ENCODE measurements at regions not wholly inside any gene's neighbourhood (a gene's known extent, or its start where the extent isn't known, plus 50 kb on each side); places are given as distances from the start of the nearest gene placed in this dataset.

DNA sequence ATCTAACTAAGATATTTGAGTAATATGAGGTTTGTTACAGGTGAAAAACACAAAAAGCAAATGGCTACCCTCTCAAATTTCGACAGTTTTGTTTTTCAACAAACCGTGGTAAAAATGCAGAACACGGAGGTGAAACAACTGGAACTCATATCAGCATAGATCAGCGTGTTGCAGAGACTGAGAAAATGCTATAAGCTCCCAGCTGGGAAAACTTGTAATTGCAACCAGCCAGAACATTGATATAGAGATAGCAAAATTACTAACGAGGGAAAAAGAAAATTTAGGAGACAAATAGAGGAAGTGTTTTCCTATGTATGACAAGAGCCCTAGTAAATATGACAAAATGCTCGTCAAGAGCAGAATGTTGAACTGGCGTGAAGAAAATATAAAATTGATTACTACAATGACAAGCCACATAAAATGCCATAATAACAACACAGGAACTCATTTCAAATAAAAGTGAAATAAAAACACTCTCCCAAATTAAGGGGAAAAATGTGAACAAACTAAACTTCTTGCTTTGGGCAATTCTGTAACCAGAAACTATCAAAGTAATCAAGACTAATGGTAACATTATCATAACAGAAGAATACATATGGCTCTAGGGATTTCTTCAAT, 1989.8 kb downstream of the EFNA5 start:
- H3K9me3 ChIP-seq (ENCODE audit: control insufficient read depth, insufficient read depth, low read depth, low read length): no peaks in the 10 kb centered on the region
- H3K9ac ChIP-seq (ENCODE audit: low read length): no peak overlapping the region
- H3K4me1 ChIP-seq (ENCODE audit: control insufficient read depth, insufficient read depth, low read length): no peaks in the 10 kb centered on the region
- H3K27me3 ChIP-seq (ENCODE audit: control insufficient read depth, insufficient read depth, low read length): no peaks in the 10 kb centered on the region
- no peak overlapping the region for H3K27ac ChIP-seq (ENCODE audit: low read depth, low read length)
- H3K4me3 ChIP-seq (ENCODE audit: low read depth, low read length): no peak overlapping the region
- H3K36me3 ChIP-seq (ENCODE audit: control insufficient read depth, insufficient read depth, low read length): no peaks in the 10 kb centered on the region

DNA sequence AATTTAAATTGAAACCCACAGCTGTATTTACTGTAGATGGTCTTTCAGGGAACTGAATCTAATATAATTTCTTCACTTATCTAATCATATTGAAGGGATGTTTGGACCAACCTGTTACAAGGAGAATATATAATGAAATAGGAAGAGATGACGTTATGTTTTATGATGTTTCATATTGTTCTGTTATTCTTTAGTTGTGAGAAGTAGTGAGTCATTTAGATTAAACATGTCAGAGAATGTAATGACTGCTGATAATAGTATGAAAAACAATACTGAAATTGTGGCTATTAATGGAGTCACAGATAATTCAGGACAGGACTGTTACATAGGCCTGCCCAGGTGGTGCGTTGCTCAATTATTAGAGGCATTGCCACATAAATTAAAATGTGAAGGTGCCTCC, 1993.4 kb downstream of the EFNA5 start:
- Histone ChIP-seq H3K9me3 (ENCODE audit: control insufficient read depth, insufficient read depth, low read depth, low read length) (no peaks in the 10 kb centered on the region), H3K27ac (ENCODE audit: low read depth, low read length) (no peak overlapping the region), H3K9ac (ENCODE audit: low read length) (no peak overlapping the region), H3K27me3 (ENCODE audit: control insufficient read depth, insufficient read depth, low read length) (no peaks in the 10 kb centered on the region), H3K36me3 (ENCODE audit: control insufficient read depth, insufficient read depth, low read length) (no peaks in the 10 kb centered on the region), H3K4me1 (ENCODE audit: control insufficient read depth, insufficient read depth, low read length) (no peaks in the 10 kb centered on the region), H3K4me3 (ENCODE audit: low read depth, low read length) (no peak overlapping the region)

DNA sequence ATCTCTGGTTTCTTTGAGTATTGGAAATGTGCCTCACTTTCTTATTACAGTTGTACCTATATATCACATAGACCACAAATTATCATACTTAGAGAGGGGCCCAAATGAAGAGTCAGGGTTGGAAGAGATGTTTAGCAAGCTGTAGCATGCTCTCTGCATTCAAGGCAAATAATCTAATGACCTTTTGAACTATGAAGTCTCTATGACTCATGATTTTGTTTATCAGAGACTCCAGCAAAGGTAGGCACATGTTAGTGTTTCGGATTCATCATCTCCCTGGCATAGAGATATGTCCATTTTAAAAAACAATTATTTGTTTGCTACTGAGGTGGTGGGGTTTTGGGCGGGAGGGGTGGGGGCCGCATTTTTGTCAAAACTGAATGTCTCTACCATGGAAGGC, 2000.1 kb downstream of the EFNA5 start:
- no peaks in the 10 kb centered on the region for H3K9me3 ChIP-seq (ENCODE audit: control insufficient read depth, insufficient read depth, low read depth, low read length)
- H3K4me3 ChIP-seq (ENCODE audit: low read depth, low read length): no peak overlapping the region
- H3K9ac ChIP-seq (ENCODE audit: low read length): no peak overlapping the region
- H3K27ac ChIP-seq (ENCODE audit: low read depth, low read length): no peak overlapping the region
- no peaks in the 10 kb centered on the region for H3K27me3 ChIP-seq (ENCODE audit: control insufficient read depth, insufficient read depth, low read length)
- no peaks in the 10 kb centered on the region for H3K4me1 ChIP-seq (ENCODE audit: control insufficient read depth, insufficient read depth, low read length)
- H3K36me3 ChIP-seq (ENCODE audit: control insufficient read depth, insufficient read depth, low read length): no peaks in the 10 kb centered on the region

GRCh38 chr5:105663671-105664070, 2007.1 kb downstream of the EFNA5 start:
- Histone ChIP-seq H3K36me3 (ENCODE audit: control insufficient read depth, insufficient read depth, low read length) (no peaks in the 10 kb centered on the region), H3K4me3 (ENCODE audit: low read depth, low read length) (no peak overlapping the region), H3K9me3 (ENCODE audit: control insufficient read depth, insufficient read depth, low read depth, low read length) (no peaks in the 10 kb centered on the region), H3K9ac (ENCODE audit: low read length) (no peak overlapping the region), H3K4me1 (ENCODE audit: control insufficient read depth, insufficient read depth, low read length) (no peaks in the 10 kb centered on the region), H3K27ac (ENCODE audit: low read depth, low read length) (no peak overlapping the region), H3K27me3 (ENCODE audit: control insufficient read depth, insufficient read depth, low read length) (no peaks in the 10 kb centered on the region)

DNA sequence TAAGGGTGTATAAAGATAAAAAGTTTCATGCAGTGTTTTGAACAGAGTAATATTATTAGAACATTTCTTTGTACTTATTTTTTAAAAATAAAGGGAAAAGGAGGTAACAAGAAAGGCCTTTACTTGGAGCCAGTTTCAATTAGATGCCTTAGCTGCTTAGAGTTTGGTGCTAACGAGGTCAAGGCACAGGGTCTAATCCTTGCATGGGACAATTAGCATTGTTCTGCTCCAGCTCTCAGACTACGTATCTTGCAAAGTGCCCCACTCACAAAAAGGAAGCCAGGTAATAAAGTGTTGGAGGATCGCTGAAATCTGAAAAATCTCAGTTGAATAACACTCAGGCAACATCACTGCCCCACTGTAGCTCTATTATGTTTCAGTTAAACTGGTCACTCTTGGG, 2011.3 kb downstream of the EFNA5 start:
- no peaks in the 10 kb centered on the region for H3K9me3 ChIP-seq (ENCODE audit: control insufficient read depth, insufficient read depth, low read depth, low read length)
- H3K27ac ChIP-seq (ENCODE audit: low read depth, low read length): no peak overlapping the region
- no peaks in the 10 kb centered on the region for H3K36me3 ChIP-seq (ENCODE audit: control insufficient read depth, insufficient read depth, low read length)
- no peak overlapping the region for H3K4me3 ChIP-seq (ENCODE audit: low read depth, low read length)
- no peaks in the 10 kb centered on the region for H3K27me3 ChIP-seq (ENCODE audit: control insufficient read depth, insufficient read depth, low read length)
- H3K4me1 ChIP-seq (ENCODE audit: control insufficient read depth, insufficient read depth, low read length): no peaks in the 10 kb centered on the region
- H3K9ac ChIP-seq (ENCODE audit: low read length): no peak overlapping the region

- Histone ChIP-seq H3K36me3 (ENCODE audit: control insufficient read depth, insufficient read depth, low read length) (no peaks in the 10 kb centered on the region), H3K9ac (ENCODE audit: low read length) (no peak overlapping the region), H3K27me3 (ENCODE audit: control insufficient read depth, insufficient read depth, low read length) (no peaks in the 10 kb centered on the region), H3K27ac (ENCODE audit: low read depth, low read length) (no peak overlapping the region), H3K9me3 (ENCODE audit: control insufficient read depth, insufficient read depth, low read depth, low read length) (no peaks in the 10 kb centered on the region), H3K4me1 (ENCODE audit: control insufficient read depth, insufficient read depth, low read length) (peaks cover 9% of the 10 kb centered on the region), H3K4me3 (ENCODE audit: low read depth, low read length) (no peak overlapping the region)
These were observed 2030.4 kb downstream of the EFNA5 start for GRCh38 chr5:105640328-105640727.

GRCh38 chr5:105639511-105639910, 2031.2 kb downstream of the EFNA5 start:
- no peaks in the 10 kb centered on the region for H3K36me3 ChIP-seq (ENCODE audit: control insufficient read depth, insufficient read depth, low read length)
- peaks cover 9% of the 10 kb centered on the region for H3K4me1 ChIP-seq (ENCODE audit: control insufficient read depth, insufficient read depth, low read length)
- no peaks in the 10 kb centered on the region for H3K27me3 ChIP-seq (ENCODE audit: control insufficient read depth, insufficient read depth, low read length)
- H3K9me3 ChIP-seq (ENCODE audit: control insufficient read depth, insufficient read depth, low read depth, low read length): no peaks in the 10 kb centered on the region
- no peak overlapping the region for H3K27ac ChIP-seq (ENCODE audit: low read depth, low read length)
- H3K4me3 ChIP-seq (ENCODE audit: low read depth, low read length): no peak overlapping the region
- no peak overlapping the region for H3K9ac ChIP-seq (ENCODE audit: low read length)

- no peaks in the 10 kb centered on the region for H3K9me3 ChIP-seq (ENCODE audit: control insufficient read depth, insufficient read depth, low read depth, low read length)
- no peak overlapping the region for H3K27ac ChIP-seq (ENCODE audit: low read depth, low read length)
- peaks cover 9% of the 10 kb centered on the region for H3K4me1 ChIP-seq (ENCODE audit: control insufficient read depth, insufficient read depth, low read length)
- H3K36me3 ChIP-seq (ENCODE audit: control insufficient read depth, insufficient read depth, low read length): no peaks in the 10 kb centered on the region
- no peak overlapping the region for H3K9ac ChIP-seq (ENCODE audit: low read length)
- no peak overlapping the region for H3K4me3 ChIP-seq (ENCODE audit: low read depth, low read length)
- H3K27me3 ChIP-seq (ENCODE audit: control insufficient read depth, insufficient read depth, low read length): no peaks in the 10 kb centered on the region
These were observed 2031.7 kb downstream of the EFNA5 start for GRCh38 chr5:105639068-105639467.

GRCh38 chr5:105638437-105638836, 2032.3 kb downstream of the EFNA5 start:
- peaks cover 9% of the 10 kb centered on the region for H3K4me1 ChIP-seq (ENCODE audit: control insufficient read depth, insufficient read depth, low read length)
- H3K9ac ChIP-seq (ENCODE audit: low read length): no peak overlapping the region
- H3K9me3 ChIP-seq (ENCODE audit: control insufficient read depth, insufficient read depth, low read depth, low read length): no peaks in the 10 kb centered on the region
- no peak overlapping the region for H3K27ac ChIP-seq (ENCODE audit: low read depth, low read length)
- no peak overlapping the region for H3K4me3 ChIP-seq (ENCODE audit: low read depth, low read length)
- no peaks in the 10 kb centered on the region for H3K36me3 ChIP-seq (ENCODE audit: control insufficient read depth, insufficient read depth, low read length)
- no peaks in the 10 kb centered on the region for H3K27me3 ChIP-seq (ENCODE audit: control insufficient read depth, insufficient read depth, low read length)

GRCh38 chr5:105632043-105632442, 2038.7 kb downstream of the EFNA5 start:
- Histone ChIP-seq H3K9ac (ENCODE audit: low read length) (no peak overlapping the region), H3K4me3 (ENCODE audit: low read depth, low read length) (no peak overlapping the region), H3K27ac (ENCODE audit: low read depth, low read length) (no peak overlapping the region), H3K9me3 (ENCODE audit: control insufficient read depth, insufficient read depth, low read depth, low read length) (no peaks in the 10 kb centered on the region), H3K36me3 (ENCODE audit: control insufficient read depth, insufficient read depth, low read length) (no peaks in the 10 kb centered on the region), H3K27me3 (ENCODE audit: control insufficient read depth, insufficient read depth, low read length) (no peaks in the 10 kb centered on the region), H3K4me1 (ENCODE audit: control insufficient read depth, insufficient read depth, low read length) (no peaks in the 10 kb centered on the region)

- no peaks in the 10 kb centered on the region for H3K4me1 ChIP-seq (ENCODE audit: control insufficient read depth, insufficient read depth, low read length)
- no peak overlapping the region for H3K27ac ChIP-seq (ENCODE audit: low read depth, low read length)
These were observed 2039.9 kb downstream of the EFNA5 start for GRCh38 chr5:105630803-105631202.

DNA sequence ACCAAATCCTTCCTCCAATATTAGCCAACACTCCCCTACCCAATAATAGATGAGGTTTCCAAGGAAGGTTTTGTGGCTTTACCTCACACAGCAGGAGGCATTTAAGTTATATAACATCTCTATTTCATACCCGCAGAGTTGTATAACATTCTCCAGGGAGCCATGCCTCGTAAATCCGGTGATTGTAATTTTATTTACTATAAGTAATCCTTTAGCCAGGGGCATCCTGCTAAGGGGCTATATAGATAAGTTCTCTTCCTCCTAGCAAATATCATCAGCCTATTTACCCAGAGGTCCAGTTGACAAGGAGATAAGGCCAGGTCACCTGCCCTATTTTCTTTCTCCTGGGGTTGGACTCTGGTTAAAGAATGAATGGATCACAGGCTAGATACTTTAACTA, 2051.0 kb downstream of the EFNA5 start:
- H3K9me3 ChIP-seq (ENCODE audit: control insufficient read depth, insufficient read depth, low read depth, low read length): no peaks in the 10 kb centered on the region
- no peak overlapping the region for H3K27ac ChIP-seq (ENCODE audit: low read depth, low read length)
- no peaks in the 10 kb centered on the region for H3K4me1 ChIP-seq (ENCODE audit: control insufficient read depth, insufficient read depth, low read length)
- no peaks in the 10 kb centered on the region for H3K27me3 ChIP-seq (ENCODE audit: control insufficient read depth, insufficient read depth, low read length)
- H3K36me3 ChIP-seq (ENCODE audit: control insufficient read depth, insufficient read depth, low read length): no peaks in the 10 kb centered on the region
- no peak overlapping the region for H3K9ac ChIP-seq (ENCODE audit: low read length)
- H3K4me3 ChIP-seq (ENCODE audit: low read depth, low read length): no peak overlapping the region

More at GRCh38 chr5:105630803-105631202, 2039.9 kb downstream of the EFNA5 start:
- Histone ChIP-seq H3K9ac (ENCODE audit: low read length) (no peak overlapping the region), H3K4me3 (ENCODE audit: low read depth, low read length) (no peak overlapping the region), H3K9me3 (ENCODE audit: control insufficient read depth, insufficient read depth, low read depth, low read length) (no peaks in the 10 kb centered on the region), H3K36me3 (ENCODE audit: control insufficient read depth, insufficient read depth, low read length) (no peaks in the 10 kb centered on the region), H3K27me3 (ENCODE audit: control insufficient read depth, insufficient read depth, low read length) (no peaks in the 10 kb centered on the region)

Data from HUES6 (cell line).